ENCODE measurements at regions not wholly inside any gene's neighbourhood (a gene's known extent, or its start where the extent isn't known, plus 50 kb on each side); places are given as distances from the start of the nearest gene placed in this dataset.

DNA sequence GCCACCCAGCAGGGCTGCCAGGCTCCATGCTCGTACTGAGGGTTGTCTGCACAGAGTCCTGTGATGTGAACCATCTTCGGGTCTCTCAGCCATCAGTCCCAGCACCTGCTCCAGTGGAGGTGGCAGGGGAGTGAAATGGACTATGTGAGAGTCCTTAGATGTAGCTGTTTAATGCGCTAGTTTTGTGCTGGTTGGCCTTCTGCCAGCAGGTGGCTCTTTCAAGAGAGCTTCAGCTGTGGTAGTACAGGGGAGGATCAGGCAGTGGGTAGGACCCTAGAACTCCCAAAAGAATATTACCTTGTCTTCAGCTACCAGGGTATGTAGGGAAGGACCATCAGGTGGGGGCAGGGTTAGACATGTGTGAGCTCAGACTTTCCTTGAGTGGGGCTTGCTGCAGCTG is 1066.0 kb downstream of the GLUD2 start:
- Histone ChIP-seq H3K27ac (ENCODE audit: extremely low read depth, low read depth, low read length) (no peak overlapping the region), H3K36me3 (ENCODE audit: control insufficient read depth, insufficient read depth, low read length) (no peaks in the 10 kb centered on the region), H3K4me2 (ENCODE audit: insufficient read depth, low read length) (no peak overlapping the region), H3K9me3 (replicated peaks; ENCODE audit: control insufficient read depth, insufficient read depth, low read depth, low read length) (no peaks in the 10 kb centered on the region), H3K9ac (ENCODE audit: insufficient read depth in 1 of 2, low read depth in 2 of 2, low read length in 2 of 2) (no peak overlapping the region), H3K27me3 (ENCODE audit: control insufficient read depth in 2 of 2, insufficient read depth in 2 of 2, low read length in 2 of 2) (no peaks in the 10 kb centered on the region), H3K79me2 (ENCODE audit: control insufficient read depth, insufficient read depth, low read length) (no peaks in the 10 kb centered on the region), H4K20me1 (replicated peaks; ENCODE audit: control insufficient read depth, insufficient read depth, low read length) (no peaks in the 10 kb centered on the region), H2AFZ (ENCODE audit: low read depth, low read length) (no peak overlapping the region), H3K9me1 (ENCODE audit: control insufficient read depth, insufficient read depth, low read length) (no peaks in the 10 kb centered on the region), H3K4me3 (no peak overlapping the region), H3K4me1 (replicated peaks in 1 of 2; ENCODE audit: control insufficient read depth in 2 of 2, insufficient read depth in 2 of 2, low read length in 2 of 2) (no peaks in the 10 kb centered on the region)
- DNase-seq (ENCODE audit: extremely low read depth in 1 of 4, low spot score in 3 of 4) (no peak), ATAC-seq (no peak), FAIRE-seq (no peak)
- BruUV-seq (replicated peaks), result no TSS peak
- ChIA-PET CTCF (ENCODE audit: low intra/inter-chr PET ratio) (no interaction called here), POLR2A (no interaction called here)
- in situ Hi-C loops (cut with MboI) (no loop called here), intact Hi-C loops (cut with micrococcal nuclease) (no loop called here)
- WGBS (ENCODE audit: insufficient coverage, low coverage, missing lambda C conversion rate), result 0% methylated on average over 2 of the region's 3 CpGs
- TF ChIP-seq, protein P1, sequence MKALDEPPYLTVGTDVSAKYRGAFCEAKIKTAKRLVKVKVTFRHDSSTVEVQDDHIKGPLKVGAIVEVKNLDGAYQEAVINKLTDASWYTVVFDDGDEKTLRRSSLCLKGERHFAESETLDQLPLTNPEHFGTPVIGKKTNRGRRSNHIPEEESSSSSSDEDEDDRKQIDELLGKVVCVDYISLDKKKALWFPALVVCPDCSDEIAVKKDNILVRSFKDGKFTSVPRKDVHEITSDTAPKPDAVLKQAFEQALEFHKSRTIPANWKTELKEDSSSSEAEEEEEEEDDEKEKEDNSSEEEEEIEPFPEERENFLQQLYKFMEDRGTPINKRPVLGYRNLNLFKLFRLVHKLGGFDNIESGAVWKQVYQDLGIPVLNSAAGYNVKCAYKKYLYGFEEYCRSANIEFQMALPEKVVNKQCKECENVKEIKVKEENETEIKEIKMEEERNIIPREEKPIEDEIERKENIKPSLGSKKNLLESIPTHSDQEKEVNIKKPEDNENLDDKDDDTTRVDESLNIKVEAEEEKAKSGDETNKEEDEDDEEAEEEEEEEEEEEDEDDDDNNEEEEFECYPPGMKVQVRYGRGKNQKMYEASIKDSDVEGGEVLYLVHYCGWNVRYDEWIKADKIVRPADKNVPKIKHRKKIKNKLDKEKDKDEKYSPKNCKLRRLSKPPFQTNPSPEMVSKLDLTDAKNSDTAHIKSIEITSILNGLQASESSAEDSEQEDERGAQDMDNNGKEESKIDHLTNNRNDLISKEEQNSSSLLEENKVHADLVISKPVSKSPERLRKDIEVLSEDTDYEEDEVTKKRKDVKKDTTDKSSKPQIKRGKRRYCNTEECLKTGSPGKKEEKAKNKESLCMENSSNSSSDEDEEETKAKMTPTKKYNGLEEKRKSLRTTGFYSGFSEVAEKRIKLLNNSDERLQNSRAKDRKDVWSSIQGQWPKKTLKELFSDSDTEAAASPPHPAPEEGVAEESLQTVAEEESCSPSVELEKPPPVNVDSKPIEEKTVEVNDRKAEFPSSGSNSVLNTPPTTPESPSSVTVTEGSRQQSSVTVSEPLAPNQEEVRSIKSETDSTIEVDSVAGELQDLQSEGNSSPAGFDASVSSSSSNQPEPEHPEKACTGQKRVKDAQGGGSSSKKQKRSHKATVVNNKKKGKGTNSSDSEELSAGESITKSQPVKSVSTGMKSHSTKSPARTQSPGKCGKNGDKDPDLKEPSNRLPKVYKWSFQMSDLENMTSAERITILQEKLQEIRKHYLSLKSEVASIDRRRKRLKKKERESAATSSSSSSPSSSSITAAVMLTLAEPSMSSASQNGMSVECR (CRISPR knock-in tag; IDR thresholded peaks at IDR 0.05), result no peak
- TF ChIP-seq, protein P2, sequence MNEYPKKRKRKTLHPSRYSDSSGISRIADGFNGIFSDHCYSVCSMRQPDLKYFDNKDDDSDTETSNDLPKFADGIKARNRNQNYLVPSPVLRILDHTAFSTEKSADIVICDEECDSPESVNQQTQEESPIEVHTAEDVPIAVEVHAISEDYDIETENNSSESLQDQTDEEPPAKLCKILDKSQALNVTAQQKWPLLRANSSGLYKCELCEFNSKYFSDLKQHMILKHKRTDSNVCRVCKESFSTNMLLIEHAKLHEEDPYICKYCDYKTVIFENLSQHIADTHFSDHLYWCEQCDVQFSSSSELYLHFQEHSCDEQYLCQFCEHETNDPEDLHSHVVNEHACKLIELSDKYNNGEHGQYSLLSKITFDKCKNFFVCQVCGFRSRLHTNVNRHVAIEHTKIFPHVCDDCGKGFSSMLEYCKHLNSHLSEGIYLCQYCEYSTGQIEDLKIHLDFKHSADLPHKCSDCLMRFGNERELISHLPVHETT (CRISPR knock-in tag; conservative IDR thresholded peaks at IDR 0.05 in 1 of 2, IDR thresholded peaks at IDR 0.05 in 1 of 2), result no peak
- TF ChIP-seq TEAD4 (IDR thresholded peaks at IDR 0.05; ENCODE audit: low read length) (no peak), TEAD4 (CRISPR knock-in tag; IDR thresholded peaks at IDR 0.05; ENCODE audit: borderline replicate concordance) (no peak), RBFOX2 (IDR thresholded peaks at IDR 0.05; ENCODE audit: low read depth, low read length) (no peak), TBL1XR1 (IDR thresholded peaks at IDR 0.05; ENCODE audit: low read length in 2 of 2) (no peak), HNRNPH1 (optimal IDR thresholded peaks at IDR 0.05; ENCODE audit: low read depth, low read length) (no peak), DNMT1 (IDR thresholded peaks at IDR 0.05) (no peak), SMARCC2 (IDR thresholded peaks at IDR 0.05; ENCODE audit: low read depth) (no peak)
- TF ChIP-seq, protein P3, sequence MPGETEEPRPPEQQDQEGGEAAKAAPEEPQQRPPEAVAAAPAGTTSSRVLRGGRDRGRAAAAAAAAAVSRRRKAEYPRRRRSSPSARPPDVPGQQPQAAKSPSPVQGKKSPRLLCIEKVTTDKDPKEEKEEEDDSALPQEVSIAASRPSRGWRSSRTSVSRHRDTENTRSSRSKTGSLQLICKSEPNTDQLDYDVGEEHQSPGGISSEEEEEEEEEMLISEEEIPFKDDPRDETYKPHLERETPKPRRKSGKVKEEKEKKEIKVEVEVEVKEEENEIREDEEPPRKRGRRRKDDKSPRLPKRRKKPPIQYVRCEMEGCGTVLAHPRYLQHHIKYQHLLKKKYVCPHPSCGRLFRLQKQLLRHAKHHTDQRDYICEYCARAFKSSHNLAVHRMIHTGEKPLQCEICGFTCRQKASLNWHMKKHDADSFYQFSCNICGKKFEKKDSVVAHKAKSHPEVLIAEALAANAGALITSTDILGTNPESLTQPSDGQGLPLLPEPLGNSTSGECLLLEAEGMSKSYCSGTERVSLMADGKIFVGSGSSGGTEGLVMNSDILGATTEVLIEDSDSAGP (CRISPR knock-in tag; IDR thresholded peaks at IDR 0.05), result no peak

Measured in K562 (cell line).